Gastrocnemius medialis (tissue), 4 donors: ENCODE measurements at regions not wholly inside any gene's neighbourhood (a gene's known extent, or its start where the extent isn't known, plus 50 kb on each side); places are given as distances from the start of the nearest gene placed in this dataset.
"Not testable (repeated sequence)": the region's sequence is repeated elsewhere in the genome, so short reads cannot be mapped to it uniquely, and the experiment has no call there.

Experiments used
- ATAC-seq, 2 donors: fragments of 150-250 bp; one replicate each; pipeline ENCODE4 v1.9.1; 2016
- DNase-seq, 2 donors: peaks; one replicate each; pipeline ENCODE4 v3.0.0-alpha.2; 2019
- H3K27ac ChIP-seq, 4 donors: fragments of 200-600 bp; sonication (generic); 1 replicate in 1 of 4; 2 replicates in 3 of 4; pipeline ENCODE4 v1.5.1; 2016 to 2018; ENCODE audit warnings: mild to moderate bottlenecking in 2 of 4, moderate library complexity in 1 of 4
- H3K27me3 ChIP-seq, 3 donors: fragments of 200-600 bp; sonication (generic) in 2 of 3; 1 replicate in 1 of 3; 2 replicates in 2 of 3; pipeline versions ENCODE4 v1.5.1 to v1.6.0; 2016 to 2019; ENCODE audit warnings: mild to moderate bottlenecking in 1 of 3, moderate library complexity in 1 of 3
- H3K36me3 ChIP-seq, 2 donors: fragments of 200-600 bp; sonication (generic) in 1 of 2; one replicate each; pipeline ENCODE4 v1.5.1; 2017 to 2018
- H3K4me1 ChIP-seq, 2 donors: fragments of 200-600 bp; sonication (generic) in 1 of 2; one replicate each; pipeline ENCODE4 v1.5.1; 2016 to 2017; ENCODE audit warnings: mild to moderate bottlenecking in 2 of 2
- H3K4me3 ChIP-seq, 4 donors: fragments of 200-600 bp; sonication (generic) in 3 of 4; 1 replicate in 1 of 4; 2 replicates in 3 of 4; pipeline ENCODE4 v1.5.1; 2016 to 2019; ENCODE audit warnings: mild to moderate bottlenecking in 2 of 4
- H3K9me3 ChIP-seq, 3 donors: fragments of 200-600 bp; sonication (generic) in 2 of 3; 1 replicate in 1 of 3; 2 replicates in 2 of 3; pipeline ENCODE4 v1.5.1; 2016 to 2019
- POLR2A ChIP-seq, 2 donors: fragments of 450-650 bp; IDR thresholded peaks; one replicate each; pipeline ENCODE4 v1.6.1; 2017; ENCODE audit warnings: antibody characterized with exemption in 2 of 2, mild to moderate bottlenecking in 2 of 2, moderate library complexity in 2 of 2
- in situ Hi-C, 4 donors: fragments of 200-750 bp; cut with MboI; loops; one replicate each; pipeline versions ENCODE4 v1.15.0 to v1.8.0; 2017; ENCODE audit warnings: low sequenced_read_pairs in 4 of 4
- intact Hi-C: fragments of 100-400 bp; cut with DNase I; formaldehyde crosslinking; loops from one replicate; pipeline ENCODE4 v1.15.1; 2023; ENCODE audit warnings: low total_unique reads
- TF ChIP-seq, protein P1 (sequence below), 5 experiments: fragments of 450-650 bp in 3 of 5; fragments of 200-600 bp in 2 of 5; sonication (generic) in 2 of 5; IDR thresholded peaks in 4 of 5; conservative IDR thresholded peaks in 1 of 5; 1 replicate in 4 of 5; 2 replicates in 1 of 5; pipeline ENCODE4 v1.5.1; 2016 to 2019; ENCODE audit warnings: antibody characterized with exemption in 5 of 5, mild to moderate bottlenecking in 3 of 5, moderate library complexity in 3 of 5

DNA sequence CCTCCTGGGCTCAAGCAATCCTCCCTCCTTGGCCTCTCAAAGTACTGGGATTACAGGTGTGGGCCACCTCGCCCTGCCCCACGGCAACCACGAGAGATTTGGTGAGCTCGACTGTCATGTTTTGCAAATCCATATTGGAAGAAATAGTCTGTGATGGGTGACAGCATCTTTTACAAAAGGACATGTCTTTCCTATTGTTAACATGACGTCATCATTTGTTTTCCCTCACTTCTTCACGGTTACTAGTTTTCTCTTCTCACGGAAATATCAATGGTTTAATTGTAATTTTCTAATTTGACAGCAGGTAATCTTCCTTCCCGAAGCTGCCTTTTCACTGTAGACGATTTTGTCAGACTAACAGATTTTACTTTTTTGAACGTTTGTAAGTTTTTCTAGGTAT, 110.8 kb upstream of the GREM2 start:
- H3K9me3 ChIP-seq = no peaks in the 10 kb centered on the region
- TF ChIP-seq, protein P1, sequence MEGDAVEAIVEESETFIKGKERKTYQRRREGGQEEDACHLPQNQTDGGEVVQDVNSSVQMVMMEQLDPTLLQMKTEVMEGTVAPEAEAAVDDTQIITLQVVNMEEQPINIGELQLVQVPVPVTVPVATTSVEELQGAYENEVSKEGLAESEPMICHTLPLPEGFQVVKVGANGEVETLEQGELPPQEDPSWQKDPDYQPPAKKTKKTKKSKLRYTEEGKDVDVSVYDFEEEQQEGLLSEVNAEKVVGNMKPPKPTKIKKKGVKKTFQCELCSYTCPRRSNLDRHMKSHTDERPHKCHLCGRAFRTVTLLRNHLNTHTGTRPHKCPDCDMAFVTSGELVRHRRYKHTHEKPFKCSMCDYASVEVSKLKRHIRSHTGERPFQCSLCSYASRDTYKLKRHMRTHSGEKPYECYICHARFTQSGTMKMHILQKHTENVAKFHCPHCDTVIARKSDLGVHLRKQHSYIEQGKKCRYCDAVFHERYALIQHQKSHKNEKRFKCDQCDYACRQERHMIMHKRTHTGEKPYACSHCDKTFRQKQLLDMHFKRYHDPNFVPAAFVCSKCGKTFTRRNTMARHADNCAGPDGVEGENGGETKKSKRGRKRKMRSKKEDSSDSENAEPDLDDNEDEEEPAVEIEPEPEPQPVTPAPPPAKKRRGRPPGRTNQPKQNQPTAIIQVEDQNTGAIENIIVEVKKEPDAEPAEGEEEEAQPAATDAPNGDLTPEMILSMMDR (IDR thresholded peaks at IDR 0.05 in 4 of 5, conservative IDR thresholded peaks at IDR 0.05 in 1 of 5) = no peak
- DNase-seq = no peak
- ATAC-seq = no peak
- in situ Hi-C loops = no loop called here
- H3K36me3 ChIP-seq = no peaks in the 10 kb centered on the region
- H3K27me3 ChIP-seq = no peaks in the 10 kb centered on the region
- intact Hi-C loops = no loop called here
- H3K4me3 ChIP-seq = no peak overlapping the region
- H3K4me1 ChIP-seq = no peaks in the 10 kb centered on the region
- no peak overlapping the region for H3K27ac ChIP-seq

DNA sequence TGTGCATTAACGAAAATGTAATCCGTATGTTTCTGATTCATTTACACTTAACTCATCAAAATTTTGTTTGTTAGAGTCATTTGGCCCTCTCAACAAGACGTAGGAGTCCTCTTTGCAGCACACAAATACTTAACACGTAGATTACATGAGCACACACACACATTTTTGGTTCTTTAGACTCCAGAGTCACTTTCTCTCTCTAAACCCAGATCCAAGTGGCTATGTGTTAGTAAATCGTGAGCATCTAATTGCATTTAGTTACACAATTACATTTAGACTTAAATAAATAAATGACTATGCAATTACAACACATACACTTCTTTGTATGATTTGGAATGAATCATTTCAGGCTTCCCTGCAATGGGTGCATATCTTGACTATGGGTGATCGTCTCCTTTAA, 109.0 kb upstream of the GREM2 start:
- Histone ChIP-seq H3K27me3 (no peaks in the 10 kb centered on the region), H3K36me3 (no peaks in the 10 kb centered on the region), H3K27ac (no peak overlapping the region), H3K9me3 (no peaks in the 10 kb centered on the region), H3K4me1 (no peaks in the 10 kb centered on the region), H3K4me3 (no peak overlapping the region)
- in situ Hi-C loops (no loop called here), intact Hi-C loops (no loop called here)
- ATAC-seq = no peak
- DNase-seq = no peak
- TF ChIP-seq, protein P1 (IDR thresholded peaks at IDR 0.05 in 4 of 5, conservative IDR thresholded peaks at IDR 0.05 in 1 of 5) = no peak
- no peak for TF ChIP-seq POLR2A (IDR thresholded peaks at IDR 0.05)

DNA sequence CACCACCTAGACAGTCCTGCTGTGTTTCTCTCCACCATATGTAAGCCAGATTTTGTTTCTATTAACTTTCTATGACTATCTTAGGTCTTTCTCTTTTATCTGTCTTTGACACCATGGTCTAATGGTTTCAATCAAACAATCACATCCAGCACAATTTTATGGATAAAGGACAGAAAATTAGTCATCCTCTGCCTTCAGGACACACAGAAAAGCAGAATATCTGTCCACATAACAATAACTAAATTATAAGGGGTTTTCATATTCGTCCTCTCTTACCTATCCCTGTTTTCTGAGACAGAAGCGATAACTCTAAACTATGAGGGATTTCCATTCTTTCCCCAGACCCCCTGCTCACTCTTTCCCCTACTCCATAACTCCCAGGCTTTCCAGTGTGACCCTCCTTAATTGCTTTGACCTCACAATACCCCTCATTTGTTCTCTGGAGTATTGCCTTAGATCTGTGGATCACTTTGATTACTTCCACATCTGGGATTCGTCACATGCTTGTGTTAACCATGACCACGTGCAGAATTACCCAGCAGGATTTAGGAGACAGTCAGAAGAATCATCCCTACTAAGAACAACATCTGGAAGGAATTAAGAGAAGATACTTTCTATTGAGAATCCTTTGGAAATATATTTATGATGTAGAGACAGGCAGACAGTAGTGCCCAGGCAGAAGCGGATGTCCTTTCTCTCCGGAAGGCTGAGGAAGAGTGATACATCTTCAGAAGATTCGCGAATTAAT, 108.2 kb upstream of the GREM2 start:
- no peaks in the 10 kb centered on the region for H3K9me3 ChIP-seq
- no peak for DNase-seq
- TF ChIP-seq POLR2A (IDR thresholded peaks at IDR 0.05) = no peak
- TF ChIP-seq, protein P1 (IDR thresholded peaks at IDR 0.05 in 4 of 5, conservative IDR thresholded peaks at IDR 0.05 in 1 of 5) = no peak
- in situ Hi-C loops (no loop called here), intact Hi-C loops (no loop called here)
- H3K27me3 ChIP-seq = no peaks in the 10 kb centered on the region
- ATAC-seq = no peak
- H3K27ac ChIP-seq = no peak overlapping the region
- H3K36me3 ChIP-seq = no peaks in the 10 kb centered on the region
- no peak overlapping the region for H3K4me3 ChIP-seq
- H3K4me1 ChIP-seq = no peaks in the 10 kb centered on the region

DNA sequence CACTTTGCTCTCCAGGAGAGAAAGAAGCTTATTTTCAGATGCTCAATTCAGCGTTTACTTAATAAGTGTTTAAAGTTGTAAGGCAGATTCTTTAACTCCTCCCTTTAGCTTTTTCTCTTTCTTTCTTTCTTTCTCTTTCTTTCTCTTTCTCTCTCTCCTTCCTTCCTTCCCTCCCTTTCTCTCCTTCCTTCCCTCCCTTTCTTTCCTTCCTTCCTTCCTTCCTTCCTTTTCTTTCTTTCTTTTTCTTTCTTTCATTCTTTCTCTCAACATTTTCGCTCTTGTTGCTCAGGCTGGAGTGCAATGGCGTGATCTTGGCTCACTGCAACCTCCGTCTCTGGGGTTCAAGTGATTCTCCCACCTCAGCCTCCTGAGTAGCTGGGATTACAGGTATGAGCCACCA, 104.6 kb upstream of the GREM2 start:
- ATAC-seq, H3K27ac ChIP-seq, H3K27me3 ChIP-seq, in situ Hi-C loops, DNase-seq, intact Hi-C loops, H3K9me3 ChIP-seq, H3K4me3 ChIP-seq, H3K4me1 ChIP-seq, H3K36me3 ChIP-seq: not testable (repeated sequence)

DNA sequence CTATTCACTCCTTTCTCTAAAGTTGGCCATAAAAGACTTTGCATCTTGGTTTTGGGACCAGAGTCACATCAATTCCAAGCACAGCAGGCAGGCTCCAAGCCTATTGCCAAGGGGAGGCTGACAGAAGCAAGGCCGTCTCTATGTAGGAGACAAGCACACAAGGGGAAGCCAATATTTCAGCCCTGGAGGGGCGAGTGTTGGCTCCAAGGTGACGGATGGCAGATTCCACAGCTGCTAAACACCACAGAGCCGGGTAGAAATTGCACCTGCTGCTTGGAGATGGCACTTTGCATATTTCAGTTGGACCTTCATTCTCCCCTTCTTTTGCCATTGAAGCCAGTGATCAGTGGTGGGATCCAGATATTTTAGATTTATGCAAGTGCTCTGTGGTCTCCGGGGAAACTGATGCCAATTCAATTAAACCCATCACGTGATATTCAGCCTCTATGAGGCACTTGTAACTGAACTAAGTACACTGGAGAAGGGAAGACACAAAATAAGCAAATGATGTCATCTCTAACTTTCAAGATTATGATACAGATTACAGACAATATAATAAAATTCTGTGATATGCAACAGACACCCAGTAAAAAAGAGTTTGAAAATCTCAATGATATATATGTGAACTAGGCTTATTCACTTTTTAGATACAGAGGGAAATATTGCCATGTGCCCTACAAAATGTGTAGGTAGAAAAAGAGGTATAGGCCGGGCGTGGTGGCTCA, 102.8 kb upstream of the GREM2 start:
- in situ Hi-C loops = no loop called here

More for the DNA sequence above, 102.8 kb upstream of the GREM2 start:
- Histone ChIP-seq H3K4me1 (no peaks in the 10 kb centered on the region), H3K36me3 (no peaks in the 10 kb centered on the region), H3K4me3 (no peak overlapping the region), H3K27me3 (no peaks in the 10 kb centered on the region), H3K27ac (no peak overlapping the region), H3K9me3 (no peaks in the 10 kb centered on the region)
- TF ChIP-seq, protein P1 (IDR thresholded peaks at IDR 0.05 in 4 of 5, conservative IDR thresholded peaks at IDR 0.05 in 1 of 5) = no peak
- no peak for TF ChIP-seq POLR2A (IDR thresholded peaks at IDR 0.05)
- intact Hi-C loops = no loop called here
- ATAC-seq (no peak), DNase-seq (no peak)
